ENCODE measurements at regions not wholly inside any gene's neighbourhood (a gene's known extent, or its start where the extent isn't known, plus 50 kb on each side); places are given as distances from the start of the nearest gene placed in this dataset.
A peak's percentile ranks its signal among the peaks of the same experiment; 100 is the strongest.

- DNase-seq (ENCODE audit: low read depth, low spot score), result no peak
Measured at GRCh38 chr16:52896478-52897164, 156.1 kb downstream of the CHD9NB start.

GRCh38 chr16:52874042-52874441 is 178.7 kb downstream of the CHD9NB start:
- DNase-seq (ENCODE audit: low read depth, low spot score), result no peak

- no peak for DNase-seq (ENCODE audit: low read depth, low spot score)
Measured at GRCh38 chr16:52872731-52873130, 180.0 kb downstream of the CHD9NB start.

- no peak for DNase-seq (ENCODE audit: low read depth, low spot score)
Measured at GRCh38 chr16:52871481-52871880, 181.2 kb downstream of the CHD9NB start.

- no peak for DNase-seq (ENCODE audit: low read depth, low spot score)
Measured at GRCh38 chr16:52869243-52869642, 183.5 kb downstream of the CHD9NB start.

GRCh38 chr16:52863000-52863399 is 189.7 kb downstream of the CHD9NB start:
- no peak for DNase-seq (ENCODE audit: low read depth, low spot score)

- no peak for DNase-seq (ENCODE audit: low read depth, low spot score)
Measured at GRCh38 chr16:52861614-52862022, 191.1 kb downstream of the CHD9NB start.

- DNase-seq (ENCODE audit: low read depth, low spot score), result no peak
Measured at GRCh38 chr16:52855463-52855862, 197.2 kb downstream of the CHD9NB start.

GRCh38 chr16:52852978-52853377 is 199.7 kb downstream of the CHD9NB start:
- no peak for DNase-seq (ENCODE audit: low read depth, low spot score)

GRCh38 chr16:52851211-52851740 is 201.4 kb downstream of the CHD9NB start:
- DNase-seq (ENCODE audit: low read depth, low spot score), result no peak

GRCh38 chr16:52843381-52843780 is 209.3 kb downstream of the CHD9NB start:
- DNase-seq (ENCODE audit: low read depth, low spot score), result no peak

- DNase-seq (ENCODE audit: low read depth, low spot score), result no peak
Measured at GRCh38 chr16:52837251-52837650, 215.4 kb downstream of the CHD9NB start.

- no peak for DNase-seq (ENCODE audit: low read depth, low spot score)
Measured at GRCh38 chr16:52834736-52835465, 217.8 kb downstream of the CHD9NB start.

- DNase-seq (ENCODE audit: low read depth, low spot score), result no peak
Measured at GRCh38 chr16:52832771-52833170, 219.9 kb downstream of the CHD9NB start.

- no peak for DNase-seq (ENCODE audit: low read depth, low spot score)
Measured at GRCh38 chr16:52827456-52827855, 225.2 kb downstream of the CHD9NB start.

- DNase-seq (ENCODE audit: low read depth, low spot score), result no peak
Measured at GRCh38 chr16:52825892-52826291, 226.8 kb downstream of the CHD9NB start.

GRCh38 chr16:52819808-52820207 is 232.9 kb downstream of the CHD9NB start:
- DNase-seq (ENCODE audit: low read depth, low spot score), result no peak

GRCh38 chr16:52819405-52819804 is 233.3 kb downstream of the CHD9NB start:
- DNase-seq (ENCODE audit: low read depth, low spot score), result no peak

GRCh38 chr16:52817696-52818095 is 235.0 kb downstream of the CHD9NB start:
- DNase-seq (ENCODE audit: low read depth, low spot score), result no peak

- no peak for DNase-seq (ENCODE audit: low read depth, low spot score)
Measured at GRCh38 chr16:52816993-52817392, 235.7 kb downstream of the CHD9NB start.

GRCh38 chr16:52812678-52813556 is 239.8 kb downstream of the CHD9NB start:
- peak; percentile 3 for DNase-seq (ENCODE audit: low read depth, low spot score)

Measured in pulmonary artery endothelial cell (primary cell).